Adrenal gland (tissue), 9 donors: ENCODE measurements at regions not wholly inside any gene's neighbourhood (a gene's known extent, or its start where the extent isn't known, plus 50 kb on each side); places are given as distances from the start of the nearest gene placed in this dataset.

Experiments used
- DNase-seq, 7 donors: peaks; one replicate each; pipeline ENCODE4 v3.0.0-alpha.2; 2019 to 2020
- H3K27ac ChIP-seq, 5 donors: fragments of 200-600 bp; sonication (generic) in 4 of 5; 1 replicate in 3 of 5; 2 replicates in 2 of 5; pipeline versions ENCODE4 v1.5.1 to v1.8.0; 2016 to 2020; ENCODE audit warnings: mild to moderate bottlenecking in 1 of 5
- H3K27me3 ChIP-seq: fragments of 200-600 bp; 2 replicates; pipeline ENCODE4 v1.8.0; 2021
- H3K36me3 ChIP-seq, 2 donors: fragments of 200-600 bp; replicated peaks in 1 of 2; 1 replicate in 1 of 2; 2 replicates in 1 of 2; pipeline versions ENCODE4 v1.5.1 to v1.8.0; 2018 to 2022
- H3K4me1 ChIP-seq, 2 donors: fragments of 200-600 bp; replicated peaks in 1 of 2; 1 replicate in 1 of 2; 2 replicates in 1 of 2; pipeline versions ENCODE4 v1.5.1 to v1.8.0; 2018 to 2021
- H3K4me3 ChIP-seq, 4 donors: fragments of 200-600 bp; sonication (generic) in 3 of 4; one replicate each; pipeline ENCODE4 v1.5.1; 2016 to 2018
- H3K9me3 ChIP-seq, 3 donors: fragments of 200-600 bp; sonication (generic) in 1 of 3; replicated peaks in 1 of 3; 1 replicate in 2 of 3; 2 replicates in 1 of 3; pipeline versions ENCODE4 v1.5.1 to v1.8.0; 2016 to 2021
- POLR2A ChIP-seq, 2 donors: fragments of 450-650 bp; IDR thresholded peaks; one replicate each; pipeline ENCODE4 v1.6.1; 2017; ENCODE audit warnings: antibody characterized with exemption in 2 of 2, mild to moderate bottlenecking in 2 of 2, moderate library complexity in 1 of 2
- WGBS, 4 donors: extraction: QIAGEN DNeasy Blood & Tissue Kit in 2 of 4; methylation state at CpG; one replicate each; pipeline versions ENCODE4 v1.1.5 to v1.1.7; 2013 to 2017; 5-methylcytosine and 5-hydroxymethylcytosine counted together
- intact Hi-C, 2 donors: fragments of 100-400 bp; cut with DNase I; formaldehyde crosslinking; loops; one replicate each; pipeline versions ENCODE4 v1.14.1 to v1.15.0; 2022 to 2023
- TF ChIP-seq, protein P1 (sequence below), 6 experiments: fragments of 450-650 bp in 4 of 6; fragments of 200-600 bp in 2 of 6; sonication (generic) in 1 of 6; IDR thresholded peaks; 1 replicate in 5 of 6; 2 replicates in 1 of 6; pipeline versions ENCODE4 v1.5.1 to v1.8.0; 2016 to 2021; ENCODE audit warnings: antibody characterized with exemption in 6 of 6, mild to moderate bottlenecking in 2 of 6, moderate library complexity in 1 of 6
- donor health status: healthy with polysubstance abuse.
- donor health status: Bipolar disorder and iron deficiency.
- donor health status: DM: yes; HTN: yes; CAD: no.
- donor health status: DM: no; HTN: no; CAD: no.
- donor health status: DM: no; HTN: no; CAD: no.

DNA sequence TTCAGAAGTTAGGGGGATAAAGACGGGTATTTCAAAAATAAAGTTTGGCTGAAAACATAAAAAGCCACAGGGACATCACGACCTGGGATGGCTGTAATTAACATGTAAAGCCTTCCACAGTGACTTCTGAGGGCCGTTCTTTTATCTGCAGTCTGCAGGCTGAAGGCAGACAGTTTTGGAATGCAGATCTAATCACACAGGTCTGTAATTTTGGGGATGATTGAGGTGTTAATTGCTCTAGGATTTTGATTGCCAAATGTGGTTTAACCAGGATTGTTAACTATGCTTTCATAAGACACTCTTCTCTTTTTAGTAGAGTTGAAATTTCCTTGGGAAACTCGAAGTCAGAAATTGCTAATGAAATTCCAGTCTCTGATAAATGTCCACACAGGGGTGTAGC lies 355.5 kb downstream of the ATP23 start:
- intact Hi-C loops: no loop called here
- Histone ChIP-seq H3K4me3 (no peak overlapping the region), H3K4me1 (peaks cover 0 to under 1% of the 10 kb centered on the region in 2 donors), H3K27me3 (no peaks in the 10 kb centered on the region), H3K9me3 (no peaks in the 10 kb centered on the region), H3K36me3 (no peaks in the 10 kb centered on the region), H3K27ac (no peak overlapping the region)
- DNase-seq: no peak
- TF ChIP-seq POLR2A (IDR thresholded peaks at IDR 0.05): no peak
- TF ChIP-seq, protein P1, sequence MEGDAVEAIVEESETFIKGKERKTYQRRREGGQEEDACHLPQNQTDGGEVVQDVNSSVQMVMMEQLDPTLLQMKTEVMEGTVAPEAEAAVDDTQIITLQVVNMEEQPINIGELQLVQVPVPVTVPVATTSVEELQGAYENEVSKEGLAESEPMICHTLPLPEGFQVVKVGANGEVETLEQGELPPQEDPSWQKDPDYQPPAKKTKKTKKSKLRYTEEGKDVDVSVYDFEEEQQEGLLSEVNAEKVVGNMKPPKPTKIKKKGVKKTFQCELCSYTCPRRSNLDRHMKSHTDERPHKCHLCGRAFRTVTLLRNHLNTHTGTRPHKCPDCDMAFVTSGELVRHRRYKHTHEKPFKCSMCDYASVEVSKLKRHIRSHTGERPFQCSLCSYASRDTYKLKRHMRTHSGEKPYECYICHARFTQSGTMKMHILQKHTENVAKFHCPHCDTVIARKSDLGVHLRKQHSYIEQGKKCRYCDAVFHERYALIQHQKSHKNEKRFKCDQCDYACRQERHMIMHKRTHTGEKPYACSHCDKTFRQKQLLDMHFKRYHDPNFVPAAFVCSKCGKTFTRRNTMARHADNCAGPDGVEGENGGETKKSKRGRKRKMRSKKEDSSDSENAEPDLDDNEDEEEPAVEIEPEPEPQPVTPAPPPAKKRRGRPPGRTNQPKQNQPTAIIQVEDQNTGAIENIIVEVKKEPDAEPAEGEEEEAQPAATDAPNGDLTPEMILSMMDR (IDR thresholded peaks at IDR 0.05): no peak
- 56 to 75% (median 63%) methylated on average over 4 of the region's 4 CpGs for WGBS, 4 donors

DNA sequence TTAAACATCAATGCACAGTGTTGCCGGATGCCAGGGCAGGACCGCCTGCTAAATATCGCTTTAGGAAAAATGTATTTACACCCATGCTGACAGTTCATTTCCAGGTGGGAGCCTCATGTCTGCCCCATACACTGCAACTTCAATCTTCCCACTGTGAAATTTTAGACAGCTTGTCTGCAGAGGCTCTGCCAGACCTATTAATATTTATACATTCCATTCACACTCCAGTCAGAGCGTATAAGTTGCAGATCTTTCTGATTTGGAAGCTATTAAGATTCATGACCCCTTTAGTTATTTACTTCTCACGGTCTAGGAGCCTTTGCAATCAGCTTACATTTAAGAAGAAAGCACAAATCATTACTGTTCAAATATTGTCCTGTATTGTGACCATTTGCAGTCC lies 357.4 kb downstream of the ATP23 start:
- Histone ChIP-seq H3K36me3 (no peaks in the 10 kb centered on the region), H3K4me1 (peaks cover 0 to 6% of the 10 kb centered on the region in 2 donors), H3K9me3 (no peaks in the 10 kb centered on the region), H3K27ac (no peak overlapping the region), H3K4me3 (no peak overlapping the region), H3K27me3 (no peaks in the 10 kb centered on the region)
- no peak for TF ChIP-seq POLR2A (IDR thresholded peaks at IDR 0.05)
- TF ChIP-seq, protein P1 (IDR thresholded peaks at IDR 0.05): no peak
- DNase-seq: no peak
- 87 to 93% (median 91%) methylated on average over 5 of the region's 5 CpGs for WGBS, 4 donors
- intact Hi-C loops: no loop called here

DNA sequence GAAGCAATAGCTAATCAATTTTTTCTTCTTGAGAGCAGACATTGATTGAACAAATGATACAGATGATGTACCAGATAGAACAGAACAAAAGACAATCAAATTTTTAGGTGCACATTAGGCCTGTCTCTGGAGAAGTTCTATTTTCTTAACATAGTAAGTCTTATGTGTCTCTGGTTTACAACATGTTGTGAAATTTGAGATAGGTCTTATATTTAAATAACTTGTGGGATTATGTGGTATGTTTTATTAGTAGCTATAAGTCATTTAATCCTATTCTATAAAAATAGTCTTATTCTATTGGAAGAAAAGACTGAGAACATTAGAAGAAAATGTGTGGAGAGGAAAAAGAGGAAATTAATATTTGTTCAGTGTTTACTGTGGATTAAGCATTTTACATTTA lies 358.0 kb downstream of the ATP23 start:
- no peaks in the 10 kb centered on the region for H3K36me3 ChIP-seq
- peaks cover 0 to 6% of the 10 kb centered on the region in 2 donors for H3K4me1 ChIP-seq
- H3K4me3 ChIP-seq: no peak overlapping the region
- no peak for DNase-seq
- TF ChIP-seq, protein P1 (IDR thresholded peaks at IDR 0.05): no peak
- no peak for TF ChIP-seq POLR2A (IDR thresholded peaks at IDR 0.05)
- no peaks in the 10 kb centered on the region for H3K9me3 ChIP-seq
- intact Hi-C loops: no loop called here
- H3K27ac ChIP-seq: no peak overlapping the region
- no peaks in the 10 kb centered on the region for H3K27me3 ChIP-seq

DNA sequence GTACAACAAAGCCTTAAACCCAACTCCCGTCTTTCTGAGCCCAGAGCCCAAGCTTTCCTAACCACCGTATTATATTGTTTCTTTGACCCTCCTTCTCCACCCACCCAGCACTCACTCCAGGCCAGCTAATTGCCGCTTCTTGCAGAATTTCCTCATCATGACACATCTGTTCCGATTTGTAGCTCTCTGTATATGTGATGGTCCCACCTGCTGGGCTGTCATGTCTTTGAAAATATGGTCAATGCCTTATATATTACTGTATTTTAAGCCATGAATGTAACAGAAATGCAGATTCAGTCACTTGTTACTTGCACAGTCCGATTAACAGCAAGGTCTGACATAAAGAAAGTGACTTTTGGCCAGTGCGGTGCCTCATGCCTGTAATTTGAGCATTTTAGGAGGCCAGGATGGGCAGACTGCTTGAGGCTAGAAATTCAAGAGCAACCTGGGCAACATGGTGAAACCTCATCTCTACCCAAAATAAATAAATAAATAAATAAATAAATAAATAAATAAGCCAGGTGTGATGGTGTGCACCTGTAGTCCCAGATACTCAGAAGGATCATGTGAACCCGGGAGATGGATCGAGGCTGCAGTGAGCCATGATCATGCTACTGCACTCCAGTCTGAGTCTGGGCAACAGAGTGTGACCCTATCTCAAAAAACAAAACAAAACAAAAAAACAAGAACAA lies 359.8 kb downstream of the ATP23 start:
- no peak overlapping the region for H3K27ac ChIP-seq
- 91 to 94% (median 92%) methylated on average over 8 of the region's 8 CpGs for WGBS, 4 donors
- no peaks in the 10 kb centered on the region for H3K27me3 ChIP-seq
- peaks cover 0 to 6% of the 10 kb centered on the region in 2 donors for H3K4me1 ChIP-seq
- TF ChIP-seq, protein P1 (IDR thresholded peaks at IDR 0.05): no peak
- no peak for TF ChIP-seq POLR2A (IDR thresholded peaks at IDR 0.05)
- DNase-seq: no peak
- intact Hi-C loops: no loop called here
- H3K4me3 ChIP-seq: no peak overlapping the region
- no peaks in the 10 kb centered on the region for H3K9me3 ChIP-seq
- no peaks in the 10 kb centered on the region for H3K36me3 ChIP-seq
